Stomach (tissue), 4 donors: ENCODE measurements at regions not wholly inside any gene's neighbourhood (a gene's known extent, or its start where the extent isn't known, plus 50 kb on each side); places are given as distances from the start of the nearest gene placed in this dataset.

Experiments
- POLR2A ChIP-seq, 4 donors: fragments of 450-650 bp; IDR thresholded peaks; one replicate each; pipeline ENCODE4 v1.6.1; 2016; ENCODE audit warnings: antibody characterized with exemption in 4 of 4, control low read depth in 2 of 4, mild to moderate bottlenecking in 1 of 4, moderate library complexity in 1 of 4
- TF ChIP-seq, protein P1 (sequence below), 7 experiments: fragments of 450-650 bp in 4 of 7; fragments of 200-600 bp in 3 of 7; sonication (generic) in 3 of 7; IDR thresholded peaks; one replicate each; pipeline ENCODE4 v1.5.1; 2016 to 2019; ENCODE audit warnings: antibody characterized with exemption in 7 of 7, control low read depth in 2 of 7, mild to moderate bottlenecking in 1 of 7

DNA sequence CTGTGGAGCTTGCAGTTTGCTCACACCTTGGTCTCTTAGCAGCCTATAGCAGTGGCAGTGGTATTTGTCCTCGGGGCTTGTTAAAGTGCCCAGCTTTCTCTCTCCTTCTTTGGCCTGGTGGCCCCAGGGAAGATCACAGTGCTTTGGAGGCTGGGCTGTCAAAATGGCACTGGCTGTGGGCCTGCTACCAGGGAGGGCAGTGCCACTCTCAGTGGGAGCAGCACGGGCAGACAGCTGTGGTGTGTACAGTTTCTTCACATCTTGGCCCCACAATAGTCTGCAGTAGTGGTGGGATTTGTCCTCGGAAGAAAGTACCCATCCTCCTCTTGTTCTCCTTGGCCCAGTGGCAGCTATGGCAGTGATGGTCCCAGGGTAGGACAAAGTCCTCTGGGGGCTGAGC is 164.4 kb upstream of the GORAB start:
- TF ChIP-seq, protein P1, sequence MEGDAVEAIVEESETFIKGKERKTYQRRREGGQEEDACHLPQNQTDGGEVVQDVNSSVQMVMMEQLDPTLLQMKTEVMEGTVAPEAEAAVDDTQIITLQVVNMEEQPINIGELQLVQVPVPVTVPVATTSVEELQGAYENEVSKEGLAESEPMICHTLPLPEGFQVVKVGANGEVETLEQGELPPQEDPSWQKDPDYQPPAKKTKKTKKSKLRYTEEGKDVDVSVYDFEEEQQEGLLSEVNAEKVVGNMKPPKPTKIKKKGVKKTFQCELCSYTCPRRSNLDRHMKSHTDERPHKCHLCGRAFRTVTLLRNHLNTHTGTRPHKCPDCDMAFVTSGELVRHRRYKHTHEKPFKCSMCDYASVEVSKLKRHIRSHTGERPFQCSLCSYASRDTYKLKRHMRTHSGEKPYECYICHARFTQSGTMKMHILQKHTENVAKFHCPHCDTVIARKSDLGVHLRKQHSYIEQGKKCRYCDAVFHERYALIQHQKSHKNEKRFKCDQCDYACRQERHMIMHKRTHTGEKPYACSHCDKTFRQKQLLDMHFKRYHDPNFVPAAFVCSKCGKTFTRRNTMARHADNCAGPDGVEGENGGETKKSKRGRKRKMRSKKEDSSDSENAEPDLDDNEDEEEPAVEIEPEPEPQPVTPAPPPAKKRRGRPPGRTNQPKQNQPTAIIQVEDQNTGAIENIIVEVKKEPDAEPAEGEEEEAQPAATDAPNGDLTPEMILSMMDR (IDR thresholded peaks at IDR 0.05), result no peak
- no peak for TF ChIP-seq POLR2A (IDR thresholded peaks at IDR 0.05)
